Mesothelial cell of epicardium (in vitro differentiated cells): ENCODE measurements at regions not wholly inside any gene's neighbourhood (a gene's known extent, or its start where the extent isn't known, plus 50 kb on each side); places are given as distances from the start of the nearest gene placed in this dataset.

ENCODE experiments used
- DNase-seq, 2 experiments: peaks; one replicate each; pipeline ENCODE4 v3.0.0; 2021; ENCODE audit warnings: low spot score in 2 of 2; ENCODE audit not compliant: unreplicated experiment in 2 of 2
- H3K27ac Mint-ChIP-seq: 2 replicates; pipeline ENCODE4 v1.8.0; 2021; ENCODE audit warnings: mixed read lengths
- H3K27me3 Mint-ChIP-seq: 2 replicates; pipeline ENCODE4 v1.8.0; 2021; ENCODE audit warnings: low read depth, mixed read lengths
- H3K36me3 Mint-ChIP-seq: 2 replicates; pipeline ENCODE4 v1.8.0; 2021; ENCODE audit warnings: mixed read lengths
- H3K4me1 Mint-ChIP-seq: 2 replicates; pipeline ENCODE4 v1.8.0; 2021; ENCODE audit warnings: mixed read lengths
- H3K4me3 Mint-ChIP-seq: 2 replicates; pipeline ENCODE4 v1.8.0; 2021; ENCODE audit warnings: mild to moderate bottlenecking, moderate library complexity, mixed read lengths
- H3K9me3 Mint-ChIP-seq: 2 replicates; pipeline ENCODE4 v1.8.0; 2021; ENCODE audit warnings: mixed read lengths
- CTCF ChIP-seq: fragments of 200-600 bp; sonication (generic); IDR thresholded peaks from one replicate; pipeline ENCODE4 v1.5.0; 2021; ENCODE audit warnings: antibody characterized with exemption; ENCODE audit not compliant: unreplicated experiment

DNA sequence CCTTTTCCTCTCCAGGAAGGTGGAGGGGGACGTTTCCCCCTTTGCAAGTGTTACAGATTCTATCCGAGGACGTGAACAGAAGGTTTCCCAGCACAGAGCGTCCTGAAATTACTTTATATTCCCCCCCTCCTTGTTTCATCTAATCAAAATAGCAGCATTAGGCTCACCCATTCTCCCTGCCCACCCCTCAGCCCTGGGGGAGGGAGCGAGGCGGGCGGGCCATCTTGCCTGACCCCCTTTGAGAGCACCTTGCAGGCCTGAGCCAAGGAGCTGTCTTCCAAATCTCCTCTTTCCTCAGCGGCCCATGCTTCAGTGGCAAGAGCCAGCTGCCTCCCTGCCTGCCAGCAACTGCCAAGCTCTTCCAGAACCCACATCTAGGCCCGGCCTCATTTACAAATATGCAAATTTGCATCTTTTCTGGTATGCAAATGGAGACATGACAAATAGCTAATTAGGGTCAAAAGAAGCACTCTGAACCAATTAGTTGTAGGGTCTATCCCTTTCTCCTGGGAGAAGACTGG is 69.1 kb upstream of the POU3F1 start:
- H3K36me3 Mint-ChIP-seq, result no peaks in the 10 kb centered on the region
- H3K4me3 Mint-ChIP-seq, result no peak overlapping the region
- no peak for DNase-seq
- no peaks in the 10 kb centered on the region for H3K9me3 Mint-ChIP-seq
- peaks cover 29% of the 10 kb centered on the region for H3K27me3 Mint-ChIP-seq
- no peaks in the 10 kb centered on the region for H3K4me1 Mint-ChIP-seq
- no peak overlapping the region for H3K27ac Mint-ChIP-seq
- TF ChIP-seq CTCF, result no peak

GRCh38 chr1:38115226-38115625 is 68.6 kb upstream of the POU3F1 start:
- no peaks in the 10 kb centered on the region for H3K36me3 Mint-ChIP-seq
- no peak for TF ChIP-seq CTCF
- DNase-seq, result no peak
- peaks cover 29% of the 10 kb centered on the region for H3K27me3 Mint-ChIP-seq
- H3K4me3 Mint-ChIP-seq, result no peak overlapping the region
- H3K4me1 Mint-ChIP-seq, result no peaks in the 10 kb centered on the region
- peaks cover 3% of the 10 kb centered on the region for H3K9me3 Mint-ChIP-seq
- H3K27ac Mint-ChIP-seq, result no peak overlapping the region

DNA sequence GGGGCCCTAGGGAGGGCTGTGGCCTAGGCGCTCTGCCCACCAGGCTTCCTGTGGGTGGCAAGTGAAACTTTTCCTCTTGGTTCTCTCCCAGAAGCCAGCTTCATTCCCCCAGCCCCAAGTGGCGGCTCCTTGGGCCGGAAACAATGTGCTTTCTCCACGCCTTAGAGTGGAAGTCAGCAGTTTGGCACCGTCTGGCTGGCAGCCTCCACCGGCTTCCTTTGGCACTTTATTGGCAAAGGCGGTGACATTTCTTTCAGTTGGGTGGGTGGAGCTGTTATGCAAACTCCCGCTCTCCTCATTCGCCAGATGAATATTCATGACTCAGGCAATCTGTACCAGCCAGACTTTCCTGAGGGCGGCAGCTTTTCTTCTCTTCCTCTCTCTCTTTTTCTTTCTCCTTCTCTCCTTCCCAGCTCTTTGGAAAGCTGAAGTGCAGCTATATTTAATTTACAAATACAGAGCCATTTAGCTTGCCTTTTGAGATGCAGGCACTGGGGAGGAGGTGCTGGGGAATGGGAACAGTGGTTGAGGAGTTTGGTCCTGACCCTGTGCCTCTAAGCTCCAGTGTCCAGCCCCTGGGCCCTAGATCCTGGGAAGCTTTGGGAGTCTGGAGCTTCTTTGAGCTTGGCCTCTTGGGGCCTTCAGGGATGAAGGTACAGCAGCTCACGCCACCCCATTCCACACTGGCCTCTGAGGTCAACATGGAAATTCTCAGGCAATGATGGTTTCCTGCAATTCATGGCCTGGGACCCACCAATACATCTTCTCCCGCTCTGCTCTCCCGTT is 67.8 kb upstream of the POU3F1 start:
- no peak overlapping the region for H3K27ac Mint-ChIP-seq

DNA sequence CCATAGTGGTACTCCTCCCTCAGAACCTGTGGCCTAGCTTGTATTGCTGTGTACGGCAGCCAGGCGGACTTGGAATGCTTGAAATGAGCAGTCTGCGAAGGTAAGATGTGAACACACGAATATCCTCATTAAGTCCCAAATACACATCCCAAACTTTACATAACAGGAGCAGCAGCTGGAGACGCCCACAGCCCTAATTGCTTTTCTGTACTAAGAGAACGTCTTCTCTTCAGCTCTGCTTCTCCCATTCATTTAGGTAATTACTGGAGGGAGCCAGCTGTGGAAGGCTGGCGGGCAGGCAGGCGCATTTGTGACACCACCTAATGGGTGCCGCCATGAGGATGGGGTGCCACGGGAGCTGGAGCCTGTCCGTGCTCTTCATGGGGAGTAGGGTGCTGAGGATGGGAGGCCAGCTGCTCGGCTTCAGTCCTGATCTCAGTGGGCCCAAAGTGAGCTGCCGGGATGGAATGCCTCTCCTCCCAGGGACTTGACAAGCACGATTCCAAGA is 66.6 kb upstream of the POU3F1 start:
- Mint-ChIP-seq H3K27ac (no peak overlapping the region), H3K4me1 (no peaks in the 10 kb centered on the region)

More for the DNA sequence above, 67.8 kb upstream of the POU3F1 start:
- peaks cover 4% of the 10 kb centered on the region for H3K9me3 Mint-ChIP-seq
- H3K27me3 Mint-ChIP-seq, result peaks cover 29% of the 10 kb centered on the region
- H3K36me3 Mint-ChIP-seq, result peaks cover 2% of the 10 kb centered on the region
- no peak for DNase-seq
- no peak for TF ChIP-seq CTCF
- H3K4me3 Mint-ChIP-seq, result no peak overlapping the region
- H3K4me1 Mint-ChIP-seq, result no peaks in the 10 kb centered on the region

GRCh38 chr1:38111589-38111988 is 65.0 kb upstream of the POU3F1 start:
- no peak for DNase-seq
- H3K9me3 Mint-ChIP-seq, result peaks cover 8% of the 10 kb centered on the region
- no peaks in the 10 kb centered on the region for H3K4me1 Mint-ChIP-seq
- no peak for TF ChIP-seq CTCF
- H3K27me3 Mint-ChIP-seq, result peaks cover 27% of the 10 kb centered on the region
- no peak overlapping the region for H3K4me3 Mint-ChIP-seq
- peaks cover 2% of the 10 kb centered on the region for H3K36me3 Mint-ChIP-seq
- no peak overlapping the region for H3K27ac Mint-ChIP-seq

More for the DNA sequence above, 66.6 kb upstream of the POU3F1 start:
- Mint-ChIP-seq H3K9me3 (peaks cover 8% of the 10 kb centered on the region), H3K4me3 (no peak overlapping the region), H3K27me3 (peaks cover 27% of the 10 kb centered on the region), H3K36me3 (peaks cover 2% of the 10 kb centered on the region)
- TF ChIP-seq CTCF, result no peak
- no peak for DNase-seq
